SU-DHL-6 (cell line): ENCODE measurements at regions not wholly inside any gene's neighbourhood (a gene's known extent, or its start where the extent isn't known, plus 50 kb on each side); places are given as distances from the start of the nearest gene placed in this dataset.

Source experiments
- H2AFZ ChIP-seq: fragments of 200-600 bp; sonication (generic); 2 replicates; pipeline ENCODE4 v1.6.1; 2014; ENCODE audit warnings: low read depth, mild to moderate bottlenecking, moderate library complexity, mixed read lengths, antibody characterized with exemption, low read length; ENCODE audit not compliant: severe bottlenecking
- H3F3A ChIP-seq: fragments of 200-600 bp; shearing (Covaris generic); 2 replicates; pipeline ENCODE4 v1.6.0; 2016; ENCODE audit warnings: antibody characterized with exemption, mild to moderate bottlenecking; ENCODE audit not compliant: insufficient read depth
- H3K27ac ChIP-seq: fragments of 200-600 bp; sonication (generic); 2 replicates; pipeline ENCODE4 v1.5.1; 2016; ENCODE audit warnings: low read depth, mild to moderate bottlenecking, low read length, moderate library complexity, mixed read lengths
- H3K27me3 ChIP-seq: fragments of 200-600 bp; sonication (generic), shearing (Covaris generic); 2 replicates; pipeline ENCODE4 v1.6.0; 2014; ENCODE audit warnings: mild to moderate bottlenecking, low read length
- H3K36me3 ChIP-seq: fragments of 200-600 bp; sonication (generic); 2 replicates; pipeline ENCODE4 v1.6.1; 2014; ENCODE audit warnings: mild to moderate bottlenecking, low read length, mixed read lengths
- H3K4me2 ChIP-seq: fragments of 300-600, 200-600 bp; shearing (Covaris generic), sonication (generic); 2 replicates; pipeline ENCODE4 v1.6.0; 2014; ENCODE audit warnings: low read length, low read depth, mild to moderate bottlenecking; ENCODE audit not compliant: poor library complexity, severe bottlenecking
- H3K4me3 ChIP-seq: fragments of 200-600 bp; sonication (generic); 2 replicates; pipeline ENCODE4 v1.5.1; 2014; ENCODE audit warnings: antibody characterized with exemption, low read length, mild to moderate bottlenecking, mixed read lengths; ENCODE audit not compliant: insufficient read depth, poor library complexity, severe bottlenecking
- H3K79me2 ChIP-seq: fragments of 200-600 bp; sonication (generic); 2 replicates; pipeline ENCODE4 v1.6.1; 2014; ENCODE audit warnings: mild to moderate bottlenecking, low read length, moderate library complexity; ENCODE audit not compliant: insufficient read depth
- H3K9ac ChIP-seq: fragments of 200-600 bp; sonication (generic); 2 replicates; pipeline ENCODE4 v1.7.0; 2014; ENCODE audit warnings: mild to moderate bottlenecking, low read length
- H3K9me2 ChIP-seq: fragments of 200-600 bp; sonication (generic); replicated peaks from 2 replicates; pipeline ENCODE4 v1.6.1; 2014; ENCODE audit warnings: low read length; ENCODE audit not compliant: insufficient read depth
- H3K9me3 ChIP-seq: fragments of 200-600 bp; sonication (generic); 2 replicates; pipeline ENCODE4 v1.6.1; 2014; ENCODE audit warnings: low read length, mixed read lengths; ENCODE audit not compliant: insufficient read depth
- H4K20me1 ChIP-seq: fragments of 200-600 bp; sonication (generic); 2 replicates; pipeline ENCODE4 v1.6.1; 2014; ENCODE audit warnings: low read depth, mild to moderate bottlenecking, antibody characterized with exemption, low read length, moderate library complexity, mixed read lengths
- EZH2phosphoT487 ChIP-seq: fragments of 200-600 bp; sonication (generic), shearing (Covaris generic); conservative IDR thresholded peaks from 2 replicates; pipeline ENCODE4 v1.6.1; 2018; ENCODE audit warnings: mild to moderate bottlenecking, antibody characterized with exemption, low read length, moderate library complexity, mixed read lengths
- TF ChIP-seq, protein P1 (sequence below): fragments of 200-600 bp; sonication (generic); IDR thresholded peaks from one replicate; pipeline ENCODE4 v1.5.1; 2017; ENCODE audit warnings: antibody characterized with exemption, mild to moderate bottlenecking, low read length, moderate library complexity; ENCODE audit not compliant: insufficient read depth, poor library complexity, severe bottlenecking

DNA sequence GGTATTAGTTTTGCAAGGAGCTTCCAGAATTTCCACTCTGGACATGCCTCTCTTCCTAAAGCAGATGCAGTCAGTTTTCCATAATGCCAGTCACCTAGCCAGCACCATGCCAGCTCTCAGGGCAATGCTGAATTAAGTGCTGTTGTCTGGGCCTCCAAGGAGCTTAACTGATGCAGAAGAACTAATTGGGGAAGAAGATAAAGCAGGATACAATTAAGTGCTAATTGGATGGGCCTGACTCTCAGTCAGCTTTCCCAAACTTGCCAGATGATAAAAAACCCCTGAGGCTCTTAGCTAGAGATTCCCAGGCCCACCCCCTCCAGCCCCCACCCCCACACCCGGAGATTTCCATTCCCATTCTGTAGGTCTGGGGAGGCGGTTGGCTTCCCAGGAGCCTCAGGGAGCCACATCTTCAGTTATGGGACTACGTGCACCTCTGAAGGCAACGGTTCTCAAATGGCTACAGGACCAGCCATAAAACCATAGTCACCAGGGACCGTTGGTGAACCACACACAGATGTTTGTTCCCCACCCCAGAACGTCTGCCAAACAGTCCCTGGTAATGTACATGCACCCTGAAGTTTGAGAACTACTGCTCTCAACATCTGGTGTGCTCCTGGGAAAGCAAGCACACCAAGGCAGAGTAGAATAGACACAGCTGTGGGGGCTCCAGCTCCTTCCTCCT is 499.1 kb upstream of the CDH5 start:
- H3K36me3 ChIP-seq: no peaks in the 10 kb centered on the region
- no peaks in the 10 kb centered on the region for H4K20me1 ChIP-seq
- H3K79me2 ChIP-seq: no peaks in the 10 kb centered on the region
- no peak overlapping the region for H3K27ac ChIP-seq
- TF ChIP-seq, protein P1, sequence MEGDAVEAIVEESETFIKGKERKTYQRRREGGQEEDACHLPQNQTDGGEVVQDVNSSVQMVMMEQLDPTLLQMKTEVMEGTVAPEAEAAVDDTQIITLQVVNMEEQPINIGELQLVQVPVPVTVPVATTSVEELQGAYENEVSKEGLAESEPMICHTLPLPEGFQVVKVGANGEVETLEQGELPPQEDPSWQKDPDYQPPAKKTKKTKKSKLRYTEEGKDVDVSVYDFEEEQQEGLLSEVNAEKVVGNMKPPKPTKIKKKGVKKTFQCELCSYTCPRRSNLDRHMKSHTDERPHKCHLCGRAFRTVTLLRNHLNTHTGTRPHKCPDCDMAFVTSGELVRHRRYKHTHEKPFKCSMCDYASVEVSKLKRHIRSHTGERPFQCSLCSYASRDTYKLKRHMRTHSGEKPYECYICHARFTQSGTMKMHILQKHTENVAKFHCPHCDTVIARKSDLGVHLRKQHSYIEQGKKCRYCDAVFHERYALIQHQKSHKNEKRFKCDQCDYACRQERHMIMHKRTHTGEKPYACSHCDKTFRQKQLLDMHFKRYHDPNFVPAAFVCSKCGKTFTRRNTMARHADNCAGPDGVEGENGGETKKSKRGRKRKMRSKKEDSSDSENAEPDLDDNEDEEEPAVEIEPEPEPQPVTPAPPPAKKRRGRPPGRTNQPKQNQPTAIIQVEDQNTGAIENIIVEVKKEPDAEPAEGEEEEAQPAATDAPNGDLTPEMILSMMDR: no peak
- no peak for TF ChIP-seq EZH2phosphoT487
- H3K4me3 ChIP-seq: no peak overlapping the region
- no peaks in the 10 kb centered on the region for H3F3A ChIP-seq
- no peak overlapping the region for H3K9ac ChIP-seq
- H3K27me3 ChIP-seq: no peaks in the 10 kb centered on the region
- H3K9me2 ChIP-seq: no peaks in the 10 kb centered on the region
- no peak overlapping the region for H2AFZ ChIP-seq
- H3K4me2 ChIP-seq: no peak overlapping the region
- H3K9me3 ChIP-seq: peaks cover 9% of the 10 kb centered on the region; the same call in 1 of the 2 replicates

DNA sequence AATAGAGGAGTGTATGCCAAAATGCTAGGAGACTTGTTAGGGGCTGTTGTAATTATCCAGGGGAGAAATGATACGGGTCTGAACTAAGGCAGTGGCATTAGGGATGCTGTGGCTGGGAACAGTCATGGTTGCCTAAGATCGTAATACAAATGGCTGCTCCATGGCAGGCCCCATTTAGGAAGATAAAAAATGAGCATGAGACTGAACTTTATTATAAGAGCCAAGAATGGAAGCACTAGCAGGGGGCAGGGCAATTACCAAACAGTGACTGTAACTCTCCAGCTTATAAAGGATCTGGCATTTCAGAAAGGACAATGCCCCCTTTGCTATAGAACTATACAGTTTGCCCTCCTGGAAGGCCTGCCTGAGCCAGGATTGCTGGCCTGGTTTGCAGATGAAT is 503.3 kb upstream of the CDH5 start:
- TF ChIP-seq, protein P1: no peak
- no peak for TF ChIP-seq EZH2phosphoT487
- Histone ChIP-seq H3K9me2 (no peaks in the 10 kb centered on the region), H3K27me3 (no peaks in the 10 kb centered on the region), H3F3A (no peaks in the 10 kb centered on the region), H3K4me3 (no peak overlapping the region), H3K9ac (no peak overlapping the region), H3K9me3 (peaks cover 9% of the 10 kb centered on the region; the same call in 1 of the 2 replicates), H4K20me1 (no peaks in the 10 kb centered on the region), H3K27ac (no peak overlapping the region), H3K36me3 (no peaks in the 10 kb centered on the region), H2AFZ (no peak overlapping the region), H3K4me2 (no peak overlapping the region), H3K79me2 (no peaks in the 10 kb centered on the region)

DNA sequence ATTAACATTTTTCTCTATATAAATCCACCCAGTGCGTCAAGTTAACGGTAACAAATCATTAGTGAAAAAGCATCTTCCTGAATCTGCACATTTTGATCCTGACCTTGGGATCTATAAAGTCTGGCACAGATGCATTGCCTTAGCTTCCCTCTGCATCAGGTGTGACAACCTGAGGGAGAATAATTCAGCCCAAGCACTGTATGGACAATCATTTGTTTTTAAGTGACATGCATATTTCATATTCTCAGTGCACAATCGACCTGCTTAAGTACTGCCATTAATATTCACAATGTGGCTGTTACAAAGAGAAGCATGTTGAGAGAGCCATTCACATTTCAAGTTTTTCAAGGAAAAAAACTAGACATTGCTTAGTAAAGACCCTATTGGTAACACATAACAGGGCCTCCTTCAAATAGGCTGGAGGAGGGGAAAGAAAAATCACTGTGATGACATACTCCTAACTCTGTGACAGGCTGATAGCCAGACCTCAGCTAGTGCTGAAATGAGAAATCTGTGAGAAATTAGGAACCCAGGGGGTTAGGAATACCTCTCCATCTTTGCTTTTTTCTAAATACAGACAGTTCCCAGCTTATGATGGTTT is 505.3 kb upstream of the CDH5 start:
- H4K20me1 ChIP-seq: no peaks in the 10 kb centered on the region
- H3K9me3 ChIP-seq: peaks cover 9% of the 10 kb centered on the region; the same call in 1 of the 2 replicates
- H3K27me3 ChIP-seq: no peaks in the 10 kb centered on the region
- H3K79me2 ChIP-seq: no peaks in the 10 kb centered on the region
- no peaks in the 10 kb centered on the region for H3K9me2 ChIP-seq
- no peak overlapping the region for H2AFZ ChIP-seq
- H3K4me2 ChIP-seq: no peak overlapping the region
- TF ChIP-seq, protein P1: no peak
- no peak for TF ChIP-seq EZH2phosphoT487
- no peaks in the 10 kb centered on the region for H3F3A ChIP-seq
- H3K4me3 ChIP-seq: no peak overlapping the region
- H3K36me3 ChIP-seq: no peaks in the 10 kb centered on the region
- no peak overlapping the region for H3K27ac ChIP-seq
- H3K9ac ChIP-seq: no peak overlapping the region
